ENCODE measurements at regions not wholly inside any gene's neighbourhood (a gene's known extent, or its start where the extent isn't known, plus 50 kb on each side); places are given as distances from the start of the nearest gene placed in this dataset.

DNA sequence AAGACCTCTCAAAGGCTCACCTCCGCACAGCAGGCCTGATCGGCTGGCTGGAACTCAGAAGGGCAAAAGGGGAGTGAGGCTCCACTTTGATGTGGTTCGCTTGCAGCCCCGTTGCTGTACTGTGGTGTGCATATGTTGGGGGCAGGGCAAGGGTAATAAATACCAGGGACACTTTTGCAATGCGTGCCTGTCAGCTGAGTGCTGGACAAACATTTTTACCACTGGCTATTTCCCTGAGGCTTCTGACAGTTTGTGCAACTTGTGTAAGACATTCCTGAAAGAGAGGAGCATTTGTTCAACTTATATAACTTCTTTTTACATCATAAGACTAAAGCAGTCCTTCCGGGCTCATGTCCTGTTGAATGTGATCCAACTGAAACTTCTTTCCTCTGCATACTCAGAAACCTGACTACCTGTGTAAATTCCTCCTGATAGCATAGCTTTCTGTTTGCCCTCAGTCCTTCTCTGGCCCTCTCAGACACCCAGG, 82.3 kb downstream of the SPRY1 start:
- TF ChIP-seq, protein P1, sequence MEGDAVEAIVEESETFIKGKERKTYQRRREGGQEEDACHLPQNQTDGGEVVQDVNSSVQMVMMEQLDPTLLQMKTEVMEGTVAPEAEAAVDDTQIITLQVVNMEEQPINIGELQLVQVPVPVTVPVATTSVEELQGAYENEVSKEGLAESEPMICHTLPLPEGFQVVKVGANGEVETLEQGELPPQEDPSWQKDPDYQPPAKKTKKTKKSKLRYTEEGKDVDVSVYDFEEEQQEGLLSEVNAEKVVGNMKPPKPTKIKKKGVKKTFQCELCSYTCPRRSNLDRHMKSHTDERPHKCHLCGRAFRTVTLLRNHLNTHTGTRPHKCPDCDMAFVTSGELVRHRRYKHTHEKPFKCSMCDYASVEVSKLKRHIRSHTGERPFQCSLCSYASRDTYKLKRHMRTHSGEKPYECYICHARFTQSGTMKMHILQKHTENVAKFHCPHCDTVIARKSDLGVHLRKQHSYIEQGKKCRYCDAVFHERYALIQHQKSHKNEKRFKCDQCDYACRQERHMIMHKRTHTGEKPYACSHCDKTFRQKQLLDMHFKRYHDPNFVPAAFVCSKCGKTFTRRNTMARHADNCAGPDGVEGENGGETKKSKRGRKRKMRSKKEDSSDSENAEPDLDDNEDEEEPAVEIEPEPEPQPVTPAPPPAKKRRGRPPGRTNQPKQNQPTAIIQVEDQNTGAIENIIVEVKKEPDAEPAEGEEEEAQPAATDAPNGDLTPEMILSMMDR (IDR thresholded peaks at IDR 0.05 in 8 of 11, conservative IDR thresholded peaks at IDR 0.05 in 3 of 11), result no peak
- no peak for TF ChIP-seq POLR2AphosphoS5 (IDR thresholded peaks at IDR 0.05)
